ENCODE measurements at regions not wholly inside any gene's neighbourhood (a gene's known extent, or its start where the extent isn't known, plus 50 kb on each side); places are given as distances from the start of the nearest gene placed in this dataset.
A peak's percentile ranks its signal among the peaks of the same experiment; 100 is the strongest.

- no peak for DNase-seq
Measured at GRCh38 chr2:51247252-51247805, 215.4 kb upstream of the NRXN1 start.

- no peak for DNase-seq
Measured at GRCh38 chr2:51243892-51244535, 212.1 kb upstream of the NRXN1 start.

- no peak for DNase-seq
Measured at GRCh38 chr2:51237626-51238271, 205.8 kb upstream of the NRXN1 start.

GRCh38 chr2:51232027-51232426 is 200.1 kb upstream of the NRXN1 start:
- DNase-seq: no peak

GRCh38 chr2:51231071-51231470 is 199.1 kb upstream of the NRXN1 start:
- no peak for DNase-seq

GRCh38 chr2:51225377-51225776 is 193.4 kb upstream of the NRXN1 start:
- DNase-seq: no peak

GRCh38 chr2:51224790-51225189 is 192.9 kb upstream of the NRXN1 start:
- no peak for DNase-seq

- no peak for DNase-seq
Measured at GRCh38 chr2:51222106-51222505, 190.2 kb upstream of the NRXN1 start.

- DNase-seq: peak in 1 of 2 experiments; percentile 9
Measured at GRCh38 chr2:51220606-51221005, 188.7 kb upstream of the NRXN1 start.

GRCh38 chr2:51220080-51220479 is 188.1 kb upstream of the NRXN1 start:
- no peak for DNase-seq

- no peak for DNase-seq
Measured at GRCh38 chr2:51219468-51219867, 187.5 kb upstream of the NRXN1 start.

GRCh38 chr2:51218047-51218446 is 186.1 kb upstream of the NRXN1 start:
- DNase-seq: no peak

GRCh38 chr2:51213826-51214225 is 181.9 kb upstream of the NRXN1 start:
- DNase-seq: no peak

GRCh38 chr2:51212374-51212773 is 180.4 kb upstream of the NRXN1 start:
- no peak for DNase-seq

GRCh38 chr2:51208521-51208920 is 176.6 kb upstream of the NRXN1 start:
- peak in 1 of 2 experiments; percentile 8 for DNase-seq

- DNase-seq: no peak
Measured at GRCh38 chr2:51201295-51201694, 169.4 kb upstream of the NRXN1 start.

- no peak for DNase-seq
Measured at GRCh38 chr2:51194656-51195055, 162.7 kb upstream of the NRXN1 start.

- no peak for DNase-seq
Measured at GRCh38 chr2:51170273-51170672, 138.3 kb upstream of the NRXN1 start.

- DNase-seq: peak; percentile 38 to 51
Measured at GRCh38 chr2:51165534-51166260, 133.8 kb upstream of the NRXN1 start.

- DNase-seq: no peak
Measured at GRCh38 chr2:51158251-51158650, 126.3 kb upstream of the NRXN1 start.

GRCh38 chr2:51153236-51153635 is 121.3 kb upstream of the NRXN1 start:
- no peak for DNase-seq

GRCh38 chr2:51151490-51152140 is 119.7 kb upstream of the NRXN1 start:
- no peak for DNase-seq

- DNase-seq: no peak
Measured at GRCh38 chr2:51149725-51150124, 117.8 kb upstream of the NRXN1 start.

Data from Kasumi-1 (cell line).